ENCODE measurements at regions not wholly inside any gene's neighbourhood (a gene's known extent, or its start where the extent isn't known, plus 50 kb on each side); places are given as distances from the start of the nearest gene placed in this dataset.
"Not testable (repeated sequence)": the region's sequence is repeated elsewhere in the genome, so short reads cannot be mapped to it uniquely, and the experiment has no call there.

- TF ChIP-seq CTCF (conservative IDR thresholded peaks at IDR 0.05; ENCODE audit: low read depth in 2 of 2); REST (IDR thresholded peaks at IDR 0.05; ENCODE audit: unreplicated experiment); NANOG (IDR thresholded peaks at IDR 0.05; ENCODE audit: borderline replicate concordance); EZH2 (IDR thresholded peaks at IDR 0.05; ENCODE audit: low read depth, unreplicated experiment); POLR2AphosphoS5 (IDR thresholded peaks at IDR 0.05; ENCODE audit: low read depth); JUNB (IDR thresholded peaks at IDR 0.05; ENCODE audit: unreplicated experiment); CREB1 (CRISPR knock-in tag; IDR thresholded peaks at IDR 0.05; ENCODE audit: low read depth): not testable (repeated sequence)
Observed at GRCh38 chr21:6554377-6554864, 3967.0 kb upstream of the TPTE start.

All from GM23338 (cell line).